Parathyroid adenoma (tissue), 2 donors: ENCODE measurements at regions not wholly inside any gene's neighbourhood (a gene's known extent, or its start where the extent isn't known, plus 50 kb on each side); places are given as distances from the start of the nearest gene placed in this dataset.

Source experiments
- H2AFZ ChIP-seq: fragments of 300-600 bp; sonication (generic); one replicate; pipeline ENCODE4 v1.7.0; 2017; ENCODE audit warnings: antibody characterized with exemption, mild to moderate bottlenecking
- H3K27ac ChIP-seq: fragments of 300-600 bp; sonication (generic); one replicate; pipeline ENCODE4 v1.7.0; 2017
- H3K27me3 ChIP-seq: fragments of 300-600 bp; sonication (generic); one replicate; pipeline ENCODE4 v1.7.0; 2017; ENCODE audit warnings: low read length; ENCODE audit not compliant: control insufficient read depth, insufficient read depth
- H3K36me3 ChIP-seq: fragments of 300-600 bp; sonication (generic); one replicate; pipeline ENCODE4 v1.7.0; 2017; ENCODE audit warnings: low read length; ENCODE audit not compliant: control insufficient read depth, insufficient read depth
- H3K4me1 ChIP-seq: fragments of 300-600 bp; sonication (generic); one replicate; pipeline ENCODE4 v1.7.0; 2017; ENCODE audit warnings: control low read depth
- H3K4me2 ChIP-seq: fragments of 300-600 bp; sonication (generic); one replicate; pipeline ENCODE4 v1.7.0; 2017; ENCODE audit warnings: low read length
- H3K4me3 ChIP-seq: fragments of 300-600 bp; sonication (generic); one replicate; pipeline ENCODE4 v1.7.0; 2017; ENCODE audit warnings: low read depth, low read length
- H3K79me2 ChIP-seq: fragments of 300-600 bp; sonication (generic); one replicate; pipeline ENCODE4 v1.7.0; 2017; ENCODE audit warnings: control low read depth
- H3K9ac ChIP-seq: fragments of 300-600 bp; sonication (generic); one replicate; pipeline ENCODE4 v1.7.0; 2017; ENCODE audit warnings: mild to moderate bottlenecking
- H3K9me3 ChIP-seq: fragments of 300-600 bp; sonication (generic); one replicate; pipeline ENCODE4 v1.7.0; 2017; ENCODE audit warnings: low read length; ENCODE audit not compliant: control insufficient read depth
- CTCF ChIP-seq: fragments of 300-600 bp; sonication (generic); IDR thresholded peaks from one replicate; pipeline ENCODE4 v1.7.0; 2017; ENCODE audit warnings: antibody characterized with exemption, mild to moderate bottlenecking
- donor health status: primary hyperparathyroidism.

- Histone ChIP-seq H3K36me3 (no peaks in the 10 kb centered on the region), H3K9ac (no peak overlapping the region), H3K27me3 (no peaks in the 10 kb centered on the region), H3K4me3 (no peak overlapping the region), H3K27ac (no peak overlapping the region), H3K9me3 (no peaks in the 10 kb centered on the region), H3K4me2 (no peak overlapping the region), H2AFZ (no peak overlapping the region), H3K79me2 (no peaks in the 10 kb centered on the region), H3K4me1 (no peaks in the 10 kb centered on the region)
- no peak for TF ChIP-seq CTCF
Observed at GRCh38 chr13:108036411-108036932, 178.9 kb downstream of the LIG4 start.

GRCh38 chr13:108034909-108035410 lies 180.4 kb downstream of the LIG4 start:
- no peak for TF ChIP-seq CTCF
- Histone ChIP-seq H3K27me3 (no peaks in the 10 kb centered on the region), H3K36me3 (no peaks in the 10 kb centered on the region), H3K4me1 (no peaks in the 10 kb centered on the region), H3K27ac (no peak overlapping the region), H3K9ac (no peak overlapping the region), H2AFZ (no peak overlapping the region), H3K4me2 (no peak overlapping the region), H3K9me3 (no peaks in the 10 kb centered on the region), H3K4me3 (no peak overlapping the region), H3K79me2 (no peaks in the 10 kb centered on the region)

- H3K4me3 ChIP-seq: no peak overlapping the region
- TF ChIP-seq CTCF: no peak
- no peaks in the 10 kb centered on the region for H3K27me3 ChIP-seq
- no peaks in the 10 kb centered on the region for H3K9me3 ChIP-seq
- H3K4me2 ChIP-seq: no peak overlapping the region
- no peak overlapping the region for H3K27ac ChIP-seq
- no peaks in the 10 kb centered on the region for H3K4me1 ChIP-seq
- no peaks in the 10 kb centered on the region for H3K79me2 ChIP-seq
- no peaks in the 10 kb centered on the region for H3K36me3 ChIP-seq
- H2AFZ ChIP-seq: no peak overlapping the region
- no peak overlapping the region for H3K9ac ChIP-seq
Observed at GRCh38 chr13:108033800-108034707, 181.3 kb downstream of the LIG4 start.

GRCh38 chr13:108031865-108032264 lies 183.5 kb downstream of the LIG4 start:
- no peaks in the 10 kb centered on the region for H3K9me3 ChIP-seq
- no peak overlapping the region for H3K27ac ChIP-seq
- no peak overlapping the region for H3K9ac ChIP-seq
- no peaks in the 10 kb centered on the region for H3K4me1 ChIP-seq
- no peaks in the 10 kb centered on the region for H3K27me3 ChIP-seq
- no peak overlapping the region for H3K4me3 ChIP-seq
- TF ChIP-seq CTCF: no peak
- H3K4me2 ChIP-seq: no peak overlapping the region
- no peak overlapping the region for H2AFZ ChIP-seq
- no peaks in the 10 kb centered on the region for H3K36me3 ChIP-seq
- H3K79me2 ChIP-seq: no peaks in the 10 kb centered on the region
